ENCODE measurements at regions not wholly inside any gene's neighbourhood (a gene's known extent, or its start where the extent isn't known, plus 50 kb on each side); places are given as distances from the start of the nearest gene placed in this dataset.

GRCh38 chr20:6411651-6412050 lies 288.8 kb upstream of the FERMT1 start (continued):
- no peak for TF ChIP-seq KLF10 (tag by site-specific recombination; IDR thresholded peaks at IDR 0.05)
- TF ChIP-seq GLI2 (tag by site-specific recombination; IDR thresholded peaks at IDR 0.05; ENCODE audit: borderline replicate concordance, low read depth), result no peak
- no peak for TF ChIP-seq AEBP2 (tag by site-specific recombination; IDR thresholded peaks at IDR 0.05; ENCODE audit: borderline replicate concordance)
- TF ChIP-seq ZNF639 (tag by site-specific recombination; IDR thresholded peaks at IDR 0.05), result no peak
- no peak for TF ChIP-seq ZNF16 (tag by site-specific recombination; IDR thresholded peaks at IDR 0.05; ENCODE audit: low read depth)
- no peak for TF ChIP-seq ZNF274 (IDR thresholded peaks at IDR 0.05; ENCODE audit: low read length)
- no peak for TF ChIP-seq ZNF274 (tag by site-specific recombination; IDR thresholded peaks at IDR 0.05; ENCODE audit: borderline replicate concordance)
- no peak for TF ChIP-seq PRDM4 (tag by site-specific recombination; IDR thresholded peaks at IDR 0.05)

GRCh38 chr20:6410721-6411120 lies 287.9 kb upstream of the FERMT1 start:
- POLR2A ChIA-PET, result no interaction called here

More at GRCh38 chr20:6410721-6411120, 287.9 kb upstream of the FERMT1 start:
- H3K36me3 ChIP-seq (ENCODE audit: control insufficient read depth in 2 of 2, insufficient read depth in 1 of 2, low read length in 2 of 2), result no peaks in the 10 kb centered on the region
- no peaks in the 10 kb centered on the region for H3K9me3 ChIP-seq (ENCODE audit: control insufficient read depth, insufficient read depth, low read depth, low read length)
- CTCF ChIA-PET, result no interaction called here
- H3K27ac ChIP-seq (ENCODE audit: extremely low read depth, low read depth, low read length), result no peak overlapping the region
- TF ChIP-seq ZNF518A (tag by site-specific recombination; conservative IDR thresholded peaks at IDR 0.05; ENCODE audit: low read depth) (no peak), ZNF837 (tag by site-specific recombination; IDR thresholded peaks at IDR 0.05) (no peak), WT1 (tag by site-specific recombination; IDR thresholded peaks at IDR 0.05) (no peak), ZNF157 (tag by site-specific recombination; IDR thresholded peaks at IDR 0.05) (no peak), ZIC2 (tag by site-specific recombination; IDR thresholded peaks at IDR 0.05) (no peak), KLF10 (tag by site-specific recombination; IDR thresholded peaks at IDR 0.05) (no peak), ZNF292 (tag by site-specific recombination; IDR thresholded peaks at IDR 0.05; ENCODE audit: borderline replicate concordance, low read depth) (no peak), ZNF248 (tag by site-specific recombination; IDR thresholded peaks at IDR 0.05) (no peak), ZNF18 (tag by site-specific recombination; IDR thresholded peaks at IDR 0.05) (no peak)
- no peaks in the 10 kb centered on the region for H3K4me1 ChIP-seq (ENCODE audit: control insufficient read depth, insufficient read depth, low read length)
- H3K4me3 ChIP-seq (ENCODE audit: low read depth, low read length), result no peak overlapping the region
